Fibroblast of mammary gland (primary cell): ENCODE measurements at regions not wholly inside any gene's neighbourhood (a gene's known extent, or its start where the extent isn't known, plus 50 kb on each side); places are given as distances from the start of the nearest gene placed in this dataset.

ENCODE experiments used
- DNase-seq: peaks from one replicate; pipeline ENCODE4 v3.0.0-alpha.2; 2010; ENCODE audit warnings: low read depth
- H3K4me3 ChIP-seq: 2 replicates; pipeline ENCODE4 v1.5.1; 2011; ENCODE audit warnings: low read depth, mild to moderate bottlenecking, low read length, moderate library complexity; ENCODE audit not compliant: control insufficient read depth
- TF ChIP-seq, protein P1 (sequence below): conservative IDR thresholded peaks from 2 replicates; pipeline ENCODE4 v1.5.1; 2011; ENCODE audit warnings: low read depth, low read length, inconsistent platforms; ENCODE audit not compliant: control insufficient read depth, insufficient read depth

- TF ChIP-seq, protein P1, sequence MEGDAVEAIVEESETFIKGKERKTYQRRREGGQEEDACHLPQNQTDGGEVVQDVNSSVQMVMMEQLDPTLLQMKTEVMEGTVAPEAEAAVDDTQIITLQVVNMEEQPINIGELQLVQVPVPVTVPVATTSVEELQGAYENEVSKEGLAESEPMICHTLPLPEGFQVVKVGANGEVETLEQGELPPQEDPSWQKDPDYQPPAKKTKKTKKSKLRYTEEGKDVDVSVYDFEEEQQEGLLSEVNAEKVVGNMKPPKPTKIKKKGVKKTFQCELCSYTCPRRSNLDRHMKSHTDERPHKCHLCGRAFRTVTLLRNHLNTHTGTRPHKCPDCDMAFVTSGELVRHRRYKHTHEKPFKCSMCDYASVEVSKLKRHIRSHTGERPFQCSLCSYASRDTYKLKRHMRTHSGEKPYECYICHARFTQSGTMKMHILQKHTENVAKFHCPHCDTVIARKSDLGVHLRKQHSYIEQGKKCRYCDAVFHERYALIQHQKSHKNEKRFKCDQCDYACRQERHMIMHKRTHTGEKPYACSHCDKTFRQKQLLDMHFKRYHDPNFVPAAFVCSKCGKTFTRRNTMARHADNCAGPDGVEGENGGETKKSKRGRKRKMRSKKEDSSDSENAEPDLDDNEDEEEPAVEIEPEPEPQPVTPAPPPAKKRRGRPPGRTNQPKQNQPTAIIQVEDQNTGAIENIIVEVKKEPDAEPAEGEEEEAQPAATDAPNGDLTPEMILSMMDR = no peak
- DNase-seq = peak; percentile 83
- no peak overlapping the region for H3K4me3 ChIP-seq
Observed at GRCh38 chr17:17412326-17412725, 64.5 kb upstream of the MED9 start.

GRCh38 chr17:17413215-17413792 lies 63.5 kb upstream of the MED9 start:
- DNase-seq = no peak
- H3K4me3 ChIP-seq = no peak overlapping the region
- TF ChIP-seq, protein P1 = no peak

DNA sequence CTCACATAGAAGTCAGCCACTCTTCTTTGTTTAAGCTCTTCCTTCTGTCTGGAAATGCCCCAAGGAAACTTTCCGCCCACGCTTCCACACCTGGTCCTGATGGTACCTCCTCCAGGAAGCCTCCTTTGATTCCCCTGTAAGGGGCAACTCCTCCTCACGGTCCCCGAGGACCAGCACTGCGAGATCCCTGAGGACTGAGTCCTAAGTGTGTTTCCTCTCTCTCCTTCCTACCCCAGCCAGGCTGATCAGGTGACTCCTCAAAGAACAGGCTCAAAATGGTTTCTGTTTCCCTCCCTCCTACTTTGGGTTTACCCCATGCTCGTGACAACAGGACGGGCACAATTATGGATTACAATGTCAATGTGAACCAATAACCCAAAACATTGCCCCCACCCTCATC lies 63.0 kb upstream of the MED9 start:
- H3K4me3 ChIP-seq = peak overlapping the region; percentile 42
- TF ChIP-seq, protein P1 = no peak
- peak; percentile 60 for DNase-seq

- DNase-seq = peak; percentile 93
- H3K4me3 ChIP-seq = peak overlapping the region; percentile 42
- TF ChIP-seq, protein P1 = no peak
Observed at GRCh38 chr17:17414341-17414805, 62.4 kb upstream of the MED9 start.

GRCh38 chr17:17415006-17415405 lies 61.8 kb upstream of the MED9 start:
- no peak overlapping the region for H3K4me3 ChIP-seq
- no peak for DNase-seq
- TF ChIP-seq, protein P1 = no peak

DNA sequence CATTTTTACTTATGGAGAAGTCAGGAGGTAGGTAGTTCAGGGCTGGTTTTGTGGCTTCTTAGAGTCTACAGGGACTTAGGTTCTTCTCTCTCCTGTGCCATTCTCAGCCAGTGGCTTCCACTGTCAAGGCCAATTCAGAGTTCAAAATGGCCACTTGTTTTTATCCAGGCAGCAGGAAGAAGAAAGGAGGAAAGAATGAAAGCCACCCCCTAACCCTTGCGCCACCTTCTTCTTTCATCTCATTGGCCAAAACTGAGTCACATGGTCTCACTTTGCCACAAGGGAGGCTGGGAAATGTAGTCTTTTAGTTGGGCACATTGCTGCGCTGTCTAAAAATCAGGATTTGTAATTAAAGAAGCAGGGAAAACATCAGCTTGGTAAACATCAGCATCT lies 60.8 kb upstream of the MED9 start:
- DNase-seq = peak; percentile 88
- H3K4me3 ChIP-seq = no peak overlapping the region
- TF ChIP-seq, protein P1 = no peak
